ENCODE measurements at regions not wholly inside any gene's neighbourhood (a gene's known extent, or its start where the extent isn't known, plus 50 kb on each side); places are given as distances from the start of the nearest gene placed in this dataset.
"Not testable (repeated sequence)": the region's sequence is repeated elsewhere in the genome, so short reads cannot be mapped to it uniquely, and the experiment has no call there.

- TF ChIP-seq, protein P1, sequence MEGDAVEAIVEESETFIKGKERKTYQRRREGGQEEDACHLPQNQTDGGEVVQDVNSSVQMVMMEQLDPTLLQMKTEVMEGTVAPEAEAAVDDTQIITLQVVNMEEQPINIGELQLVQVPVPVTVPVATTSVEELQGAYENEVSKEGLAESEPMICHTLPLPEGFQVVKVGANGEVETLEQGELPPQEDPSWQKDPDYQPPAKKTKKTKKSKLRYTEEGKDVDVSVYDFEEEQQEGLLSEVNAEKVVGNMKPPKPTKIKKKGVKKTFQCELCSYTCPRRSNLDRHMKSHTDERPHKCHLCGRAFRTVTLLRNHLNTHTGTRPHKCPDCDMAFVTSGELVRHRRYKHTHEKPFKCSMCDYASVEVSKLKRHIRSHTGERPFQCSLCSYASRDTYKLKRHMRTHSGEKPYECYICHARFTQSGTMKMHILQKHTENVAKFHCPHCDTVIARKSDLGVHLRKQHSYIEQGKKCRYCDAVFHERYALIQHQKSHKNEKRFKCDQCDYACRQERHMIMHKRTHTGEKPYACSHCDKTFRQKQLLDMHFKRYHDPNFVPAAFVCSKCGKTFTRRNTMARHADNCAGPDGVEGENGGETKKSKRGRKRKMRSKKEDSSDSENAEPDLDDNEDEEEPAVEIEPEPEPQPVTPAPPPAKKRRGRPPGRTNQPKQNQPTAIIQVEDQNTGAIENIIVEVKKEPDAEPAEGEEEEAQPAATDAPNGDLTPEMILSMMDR (IDR thresholded peaks at IDR 0.05), result no peak
- H3K4me1 Mint-ChIP-seq (ENCODE audit: low read depth), result no peaks in the 10 kb centered on the region
- ChIA-PET POLR2A (no interaction called here), CTCF (no interaction called here)
- no peak for DNase-seq
- H3K27ac Mint-ChIP-seq, result no peak overlapping the region
- no peaks in the 10 kb centered on the region for H3K27me3 Mint-ChIP-seq
- no peak overlapping the region for H3K4me3 Mint-ChIP-seq
- intact Hi-C loops (cut with micrococcal nuclease), result no loop called here
- H3K36me3 Mint-ChIP-seq (ENCODE audit: low read depth), result no peaks in the 10 kb centered on the region
- no peaks in the 10 kb centered on the region for H3K9me3 Mint-ChIP-seq
- no peak for ATAC-seq
Measured at GRCh38 chr4:104022226-104022625, 302.4 kb upstream of the TACR3 start.

GRCh38 chr4:104020641-104021040 lies 300.9 kb upstream of the TACR3 start:
- H3K36me3 Mint-ChIP-seq (ENCODE audit: low read depth), result no peaks in the 10 kb centered on the region
- TF ChIP-seq, protein P1 (IDR thresholded peaks at IDR 0.05), result no peak
- no peaks in the 10 kb centered on the region for H3K9me3 Mint-ChIP-seq
- ChIA-PET CTCF (no interaction called here), POLR2A (no interaction called here)
- H3K27ac Mint-ChIP-seq, result no peak overlapping the region
- no peaks in the 10 kb centered on the region for H3K27me3 Mint-ChIP-seq
- intact Hi-C loops (cut with micrococcal nuclease), result no loop called here
- DNase-seq (no peak), ATAC-seq (no peak)
- H3K4me3 Mint-ChIP-seq, result no peak overlapping the region
- no peaks in the 10 kb centered on the region for H3K4me1 Mint-ChIP-seq (ENCODE audit: low read depth)

- TF ChIP-seq, protein P1 (IDR thresholded peaks at IDR 0.05), result no peak
- Mint-ChIP-seq H3K36me3 (ENCODE audit: low read depth) (no peaks in the 10 kb centered on the region), H3K4me3 (no peak overlapping the region), H3K9me3 (no peaks in the 10 kb centered on the region), H3K27me3 (no peaks in the 10 kb centered on the region), H3K4me1 (ENCODE audit: low read depth) (no peaks in the 10 kb centered on the region), H3K27ac (no peak overlapping the region)
- DNase-seq (no peak), ATAC-seq (no peak)
- intact Hi-C loops (cut with micrococcal nuclease), result no loop called here
- POLR2A ChIA-PET, result no interaction called here
- CTCF ChIA-PET, result no interaction called here
Measured at GRCh38 chr4:104017213-104017612, 297.4 kb upstream of the TACR3 start.

- Mint-ChIP-seq H3K27me3 (no peaks in the 10 kb centered on the region), H3K4me1 (ENCODE audit: low read depth) (no peaks in the 10 kb centered on the region), H3K9me3 (no peaks in the 10 kb centered on the region), H3K4me3 (no peak overlapping the region), H3K27ac (no peak overlapping the region), H3K36me3 (ENCODE audit: low read depth) (no peaks in the 10 kb centered on the region)
- DNase-seq, result no peak
- ATAC-seq, result no peak
- TF ChIP-seq, protein P1 (IDR thresholded peaks at IDR 0.05), result no peak
- CTCF ChIA-PET, result no interaction called here
- intact Hi-C loops (cut with micrococcal nuclease), result no loop called here
- POLR2A ChIA-PET, result no interaction called here
Measured at GRCh38 chr4:104015680-104016079, 295.9 kb upstream of the TACR3 start.

- intact Hi-C loops (cut with micrococcal nuclease), result no loop called here
- no peak overlapping the region for H3K4me3 Mint-ChIP-seq
- H3K27me3 Mint-ChIP-seq, result no peaks in the 10 kb centered on the region
- peaks cover 3% of the 10 kb centered on the region for H3K9me3 Mint-ChIP-seq
- DNase-seq (no peak), ATAC-seq (no peak)
- H3K4me1 Mint-ChIP-seq (ENCODE audit: low read depth), result no peaks in the 10 kb centered on the region
- ChIA-PET POLR2A (no interaction called here), CTCF (no interaction called here)
- TF ChIP-seq, protein P1 (IDR thresholded peaks at IDR 0.05), result no peak
- no peaks in the 10 kb centered on the region for H3K36me3 Mint-ChIP-seq (ENCODE audit: low read depth)
- no peak overlapping the region for H3K27ac Mint-ChIP-seq
Measured at GRCh38 chr4:104010722-104011121, 290.9 kb upstream of the TACR3 start.

DNA sequence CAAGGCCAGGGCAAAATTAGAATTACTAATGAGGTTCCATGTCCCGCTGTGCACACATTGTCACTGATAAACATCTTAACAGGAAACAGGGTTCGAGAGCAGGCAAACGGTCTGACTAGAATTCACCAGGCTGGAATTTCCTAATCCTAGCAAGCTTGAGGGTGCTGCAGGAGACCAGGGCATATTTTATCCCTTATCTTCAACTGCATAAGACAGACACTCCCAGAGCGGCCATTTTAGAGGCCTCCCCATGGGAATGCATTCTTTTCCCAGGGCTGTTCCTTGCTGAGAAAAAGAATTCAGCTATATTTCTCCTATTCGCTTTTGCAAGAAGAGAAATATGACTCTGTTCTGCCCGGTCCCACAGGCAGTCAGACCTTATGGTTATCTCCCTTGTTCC lies 282.5 kb upstream of the TACR3 start:
- POLR2A ChIA-PET; H3K27me3 Mint-ChIP-seq; H3K4me1 Mint-ChIP-seq (ENCODE audit: low read depth); H3K4me3 Mint-ChIP-seq; H3K27ac Mint-ChIP-seq; intact Hi-C loops (cut with micrococcal nuclease); H3K36me3 Mint-ChIP-seq (ENCODE audit: low read depth); DNase-seq; ATAC-seq; CTCF ChIA-PET: not testable (repeated sequence)
- peaks cover 15% of the 10 kb centered on the region for H3K9me3 Mint-ChIP-seq

Measured in activated CD8-positive, alpha-beta T cell treated with anti-CD3 and anti-CD28 coated beads for 36 hours (primary cell).